HG02840 (cell line): ENCODE measurements at regions not wholly inside any gene's neighbourhood (a gene's known extent, or its start where the extent isn't known, plus 50 kb on each side); places are given as distances from the start of the nearest gene placed in this dataset.

ENCODE experiments used
- ATAC-seq: cut with Tn5 transposase; IDR thresholded peaks from one replicate; pipeline ENCODE4 v1.9.1; 2021; ENCODE audit warnings: mild to moderate bottlenecking, moderate library complexity, moderate number of reproducible peaks; ENCODE audit not compliant: unreplicated experiment, low FRiP score

- ATAC-seq: no peak
Observed at GRCh38 chr10:123479640-123480039, 186.5 kb upstream of the GPR26 start.

GRCh38 chr10:123480344-123480743 is 185.8 kb upstream of the GPR26 start:
- no peak for ATAC-seq

- ATAC-seq: no peak
Observed at GRCh38 chr10:123480845-123481244, 185.3 kb upstream of the GPR26 start.

DNA sequence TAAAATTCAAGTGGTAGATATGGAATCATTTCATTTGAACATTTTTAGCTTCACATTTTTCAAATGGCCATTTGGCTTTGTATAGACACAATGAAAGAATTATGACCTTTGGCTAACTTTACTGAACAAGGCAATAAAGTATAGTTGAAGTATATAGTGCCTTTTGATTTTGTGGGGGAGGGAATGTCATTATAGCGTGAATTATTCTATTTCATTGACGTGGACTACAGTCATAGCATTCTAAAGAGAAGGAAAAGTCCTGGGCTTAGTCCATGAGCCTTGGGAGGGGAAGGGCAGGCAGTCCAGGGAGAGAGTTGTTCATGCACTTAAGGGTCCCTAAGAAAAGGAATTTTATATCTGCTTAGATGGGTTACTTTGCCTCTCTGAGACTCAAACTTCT is 181.4 kb upstream of the GPR26 start:
- ATAC-seq: no peak

- no peak for ATAC-seq
Observed at GRCh38 chr10:123485341-123485960, 180.7 kb upstream of the GPR26 start.

GRCh38 chr10:123488436-123488835 is 177.7 kb upstream of the GPR26 start:
- ATAC-seq: no peak

- no peak for ATAC-seq
Observed at GRCh38 chr10:123491364-123491763, 174.8 kb upstream of the GPR26 start.

- ATAC-seq: no peak
Observed at GRCh38 chr10:123492016-123492415, 174.1 kb upstream of the GPR26 start.

- no peak for ATAC-seq
Observed at GRCh38 chr10:123494301-123494808, 171.8 kb upstream of the GPR26 start.

- no peak for ATAC-seq
Observed at GRCh38 chr10:123496375-123496774, 169.8 kb upstream of the GPR26 start.

DNA sequence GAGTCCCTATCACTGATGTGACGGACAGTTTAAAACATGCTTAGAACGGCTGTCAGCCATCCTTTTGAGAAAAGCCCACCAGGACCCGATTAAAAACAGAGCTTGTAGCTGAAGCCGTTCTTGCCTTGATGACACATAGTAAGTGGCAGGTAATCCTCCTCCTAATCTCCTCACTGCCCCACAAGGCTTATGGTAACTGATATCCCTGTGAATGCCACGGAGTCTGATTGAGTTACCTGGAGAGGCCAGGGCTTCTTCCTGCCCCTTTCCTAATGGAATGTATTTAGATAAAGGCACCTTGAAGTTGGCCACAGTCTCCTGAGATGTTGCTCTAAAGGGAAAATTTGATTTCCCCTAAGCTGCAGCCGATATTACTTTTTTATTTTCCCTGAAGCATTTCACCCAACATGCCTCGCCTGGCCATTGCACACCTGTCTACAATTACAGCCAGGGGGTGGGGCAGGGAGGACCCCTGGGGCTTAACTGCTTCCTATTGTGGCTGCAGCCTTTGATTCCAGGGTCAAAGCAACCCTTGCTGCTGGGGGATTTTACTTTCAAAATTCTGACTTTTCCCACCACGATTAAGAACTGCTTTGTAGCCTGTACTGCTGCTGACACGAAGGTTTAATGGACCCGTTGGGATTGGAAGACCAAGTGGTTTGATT is 169.0 kb upstream of the GPR26 start:
- no peak for ATAC-seq

DNA sequence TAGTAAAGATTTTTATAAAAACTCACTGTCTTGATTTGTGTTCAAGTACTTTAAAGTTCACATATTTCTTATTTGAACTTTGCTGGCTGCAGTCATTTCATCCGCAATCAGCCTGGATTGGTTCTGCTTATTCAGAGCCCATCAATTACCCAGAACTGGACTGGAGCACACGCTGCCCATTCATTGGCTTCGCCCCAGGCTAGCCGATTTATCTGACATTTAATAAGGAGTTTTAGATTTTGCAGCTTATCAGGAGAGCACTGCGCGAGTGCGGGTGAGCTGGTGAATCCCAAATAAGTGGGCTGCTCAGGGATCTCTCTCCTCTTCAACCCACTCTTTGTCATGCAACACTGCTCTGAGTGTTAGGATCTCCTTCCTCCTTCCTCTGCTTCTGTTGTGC is 166.0 kb upstream of the GPR26 start:
- ATAC-seq: no peak

DNA sequence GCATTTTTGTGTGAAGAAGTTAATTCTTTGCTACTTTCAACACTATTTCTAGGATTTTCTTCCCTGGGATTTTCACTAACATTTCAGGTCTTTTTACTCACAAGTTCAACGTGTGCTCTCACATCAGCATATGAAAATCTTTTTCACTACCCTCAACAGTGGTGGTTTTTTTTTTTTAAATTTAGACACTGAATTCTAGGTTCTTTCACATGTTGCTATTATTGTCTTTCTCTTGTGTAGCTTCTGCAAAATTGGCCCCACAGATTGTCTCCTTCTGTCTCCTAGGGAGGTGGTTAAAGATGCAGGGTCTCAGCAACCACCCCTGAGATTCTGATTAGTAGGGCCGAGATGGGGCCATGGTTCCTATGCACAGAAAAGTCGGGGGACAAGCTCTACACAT is 165.0 kb upstream of the GPR26 start:
- no peak for ATAC-seq

DNA sequence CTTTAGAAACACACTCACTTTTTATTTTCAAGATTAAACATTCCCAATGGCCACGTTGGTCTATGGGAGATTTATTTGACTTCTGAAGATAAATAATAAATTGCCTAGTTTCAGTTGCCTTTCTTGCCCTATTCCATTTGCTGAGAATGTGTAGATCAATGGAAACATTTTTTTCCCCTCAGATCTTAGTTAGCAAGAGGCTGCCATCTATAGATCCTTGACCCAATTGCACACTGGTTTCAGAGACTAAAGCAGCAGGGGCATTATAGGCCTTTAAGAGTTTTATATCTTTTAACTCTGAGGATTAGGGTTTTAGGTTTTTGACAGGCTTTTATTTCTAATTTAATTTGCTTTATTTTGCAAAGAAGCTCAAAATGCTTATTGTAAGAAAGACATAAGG is 163.2 kb upstream of the GPR26 start:
- ATAC-seq: no peak

DNA sequence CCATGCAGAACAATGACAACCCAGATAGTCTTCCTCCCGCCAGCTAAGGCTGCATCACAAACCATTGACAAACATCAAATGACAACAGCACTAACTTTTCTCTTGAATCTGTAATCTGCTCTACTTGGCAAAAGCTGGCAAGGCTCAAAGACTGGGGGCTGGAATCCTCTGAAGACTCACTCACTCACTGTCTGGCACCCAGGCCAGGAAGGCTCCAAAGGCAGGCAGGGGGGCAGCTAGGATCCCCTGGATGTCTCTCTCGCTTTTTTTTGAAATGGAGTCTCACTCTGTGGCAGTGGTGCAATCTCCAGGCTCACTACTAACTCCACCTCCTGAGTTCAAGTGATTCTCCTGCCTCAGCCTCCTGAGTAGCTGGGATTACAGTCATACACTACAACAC is 159.7 kb upstream of the GPR26 start:
- ATAC-seq: no peak

- no peak for ATAC-seq
Observed at GRCh38 chr10:123507298-123507697, 158.9 kb upstream of the GPR26 start.

GRCh38 chr10:123509338-123509737 is 156.8 kb upstream of the GPR26 start:
- no peak for ATAC-seq

GRCh38 chr10:123512901-123513775 is 153.0 kb upstream of the GPR26 start:
- no peak for ATAC-seq

- no peak for ATAC-seq
Observed at GRCh38 chr10:123513870-123514269, 152.3 kb upstream of the GPR26 start.

- ATAC-seq: no peak
Observed at GRCh38 chr10:123514996-123515395, 151.2 kb upstream of the GPR26 start.

DNA sequence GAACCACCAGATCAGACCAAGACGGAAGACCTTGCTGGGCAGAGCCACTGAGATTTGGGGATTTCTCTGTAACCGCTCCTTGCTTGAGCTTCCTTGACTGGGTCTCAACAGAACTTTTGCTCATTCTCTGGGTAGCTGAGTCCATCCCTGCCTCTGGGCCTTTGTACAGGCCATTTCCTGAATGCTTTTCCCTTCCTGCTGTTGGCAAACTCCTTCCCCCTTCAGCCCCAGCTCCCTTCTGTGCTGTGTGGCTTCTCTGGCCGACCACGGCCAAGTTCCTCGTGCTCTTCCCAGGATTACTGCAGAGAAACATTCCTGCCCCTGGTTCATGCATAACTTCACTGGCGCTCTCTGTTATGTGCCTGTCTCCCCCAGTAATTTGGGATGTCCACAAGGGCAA is 150.5 kb upstream of the GPR26 start:
- no peak for ATAC-seq
